NCI-H774 (cell line): ENCODE measurements at regions not wholly inside any gene's neighbourhood (a gene's known extent, or its start where the extent isn't known, plus 50 kb on each side); places are given as distances from the start of the nearest gene placed in this dataset.

Source experiments
- DNase-seq: peaks from one replicate; lab custom pipeline; 2025; lab: John Stamatoyannopoulos, UW

GRCh38 chr6:56407883-56408410 is 160.6 kb upstream of the COL21A1 start:
- DNase-seq = no peak

DNA sequence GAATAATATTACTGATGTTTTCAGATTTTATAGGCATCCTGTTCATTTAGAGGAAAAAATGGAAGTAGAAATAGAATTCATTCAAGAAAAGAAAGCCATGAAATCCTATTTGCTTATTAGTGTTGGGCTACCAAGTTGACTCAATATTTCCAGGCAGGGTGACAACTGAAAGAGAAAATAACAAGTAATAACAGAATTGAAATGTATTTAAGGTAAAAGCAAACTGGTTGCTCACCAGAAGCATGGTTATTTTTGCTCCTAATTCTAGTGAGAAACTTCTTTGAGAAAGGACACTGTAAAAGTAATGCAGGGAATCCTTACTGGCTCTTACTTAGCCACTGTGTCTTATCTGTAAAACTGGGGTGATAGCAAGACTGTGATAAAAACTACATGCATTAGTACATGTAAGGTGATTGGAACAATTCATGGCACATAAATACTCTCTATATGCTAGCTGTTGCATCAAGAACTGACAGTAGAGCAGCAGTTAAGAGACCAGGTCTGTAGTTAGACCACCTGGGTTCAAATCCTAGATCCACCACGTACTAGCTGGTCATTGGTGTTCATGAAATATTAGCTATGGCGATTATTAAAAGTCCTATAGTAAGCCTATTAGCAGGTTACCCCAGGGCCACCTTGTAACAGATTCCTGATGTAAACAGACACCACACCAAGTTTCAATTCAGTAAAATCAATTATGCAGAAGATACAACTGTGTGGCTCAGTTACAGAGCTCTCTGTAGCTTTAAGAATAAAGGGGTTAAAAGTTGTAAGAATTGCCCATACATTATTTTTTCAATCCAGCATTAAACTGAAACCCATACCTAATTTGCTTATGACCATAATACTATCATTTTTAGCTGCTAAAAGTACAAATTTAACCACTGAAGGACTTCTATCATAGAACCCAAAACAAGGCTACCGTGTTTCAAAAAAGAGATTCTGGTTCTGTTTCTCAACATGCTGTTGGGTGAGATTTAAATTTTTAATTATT is 159.2 kb upstream of the COL21A1 start:
- DNase-seq = no peak

GRCh38 chr6:56404599-56404998 is 157.2 kb upstream of the COL21A1 start:
- DNase-seq = no peak

DNA sequence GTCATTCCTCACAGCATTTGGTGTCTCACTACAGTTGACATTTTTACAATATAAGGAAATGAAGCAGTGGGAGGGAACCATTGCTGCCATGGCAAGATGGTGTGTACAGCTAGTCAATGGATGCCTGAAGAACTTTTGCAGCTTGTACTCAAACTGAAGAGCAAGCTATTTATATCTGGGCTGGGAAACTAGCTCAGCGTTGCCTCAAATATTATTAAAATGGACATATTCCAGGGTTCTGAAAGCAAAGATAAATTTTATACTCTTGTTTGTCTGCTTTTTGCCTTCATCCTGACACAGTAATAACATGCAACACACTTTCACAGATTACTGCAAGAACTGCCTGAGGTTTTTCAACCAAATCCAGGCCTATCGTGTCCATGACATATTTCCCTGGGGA is 156.4 kb upstream of the COL21A1 start:
- no peak for DNase-seq

GRCh38 chr6:56401477-56402070 is 154.2 kb upstream of the COL21A1 start:
- DNase-seq = no peak

DNA sequence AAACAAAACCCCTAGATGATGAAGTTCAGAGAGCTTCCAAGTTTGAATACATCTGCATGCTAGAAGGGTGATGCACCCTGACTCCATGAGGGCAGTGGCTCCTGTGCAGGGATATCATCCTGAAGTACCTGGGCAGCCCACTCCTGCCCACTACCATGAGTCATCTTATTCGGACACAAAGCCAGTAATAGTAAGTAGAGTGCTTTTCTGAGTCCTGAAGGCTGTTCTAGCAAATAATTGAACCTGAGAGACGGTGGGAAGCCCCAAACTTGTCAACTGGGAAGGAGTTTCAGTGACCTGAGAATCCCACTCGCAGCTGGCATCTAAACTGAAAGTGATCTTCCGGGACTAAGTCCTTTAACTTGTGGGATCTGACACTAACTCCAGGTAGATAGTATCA is 152.9 kb upstream of the COL21A1 start:
- no peak for DNase-seq

DNA sequence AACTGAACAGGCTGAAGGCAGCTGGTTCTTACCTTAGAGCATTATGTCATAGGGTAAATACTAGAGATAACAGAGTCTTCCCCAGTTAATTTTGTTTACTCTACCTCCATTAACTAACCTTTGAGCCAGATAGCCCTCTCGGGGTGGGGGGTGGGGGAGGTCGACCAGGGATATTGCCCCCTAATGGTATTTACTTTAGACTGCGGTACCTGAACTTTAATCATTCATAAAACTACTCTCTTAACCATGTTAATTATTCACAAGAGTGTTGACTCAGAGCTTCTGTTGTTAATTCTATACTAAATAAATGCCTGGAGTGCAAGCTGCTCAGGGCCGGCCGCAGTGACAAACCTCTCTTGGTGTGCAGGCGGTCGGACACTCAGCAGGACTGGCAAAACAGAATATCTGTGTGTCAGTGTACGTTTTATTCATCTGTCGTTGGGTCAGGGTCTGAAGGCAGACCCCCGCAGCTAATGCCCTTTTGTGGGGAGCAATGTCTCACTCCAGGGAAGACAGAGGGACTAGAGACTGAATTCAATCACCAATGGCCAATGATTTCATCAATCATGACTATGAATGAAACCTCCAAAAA is 152.4 kb upstream of the COL21A1 start:
- peak; percentile 60 for DNase-seq

DNA sequence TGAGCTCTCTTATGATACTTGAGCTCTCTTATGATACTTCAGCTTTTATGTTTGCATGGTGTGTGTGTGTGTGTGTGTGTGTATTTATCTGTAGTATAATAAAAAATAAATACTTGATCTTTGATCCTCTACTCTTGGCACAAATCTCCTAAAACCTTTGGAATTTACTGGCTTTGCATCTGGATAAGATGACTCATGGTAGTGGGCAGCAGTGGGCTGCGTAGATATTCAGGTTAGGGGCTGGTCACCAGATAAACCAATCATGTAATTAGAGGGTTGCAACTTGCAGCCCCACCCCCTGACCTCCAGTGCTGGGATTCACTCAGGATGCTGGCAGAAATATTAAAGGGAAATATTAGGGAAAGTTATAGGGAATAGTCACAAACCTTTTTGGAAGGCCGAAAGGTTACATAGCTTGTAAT is 151.9 kb upstream of the COL21A1 start:
- DNase-seq = no peak

DNA sequence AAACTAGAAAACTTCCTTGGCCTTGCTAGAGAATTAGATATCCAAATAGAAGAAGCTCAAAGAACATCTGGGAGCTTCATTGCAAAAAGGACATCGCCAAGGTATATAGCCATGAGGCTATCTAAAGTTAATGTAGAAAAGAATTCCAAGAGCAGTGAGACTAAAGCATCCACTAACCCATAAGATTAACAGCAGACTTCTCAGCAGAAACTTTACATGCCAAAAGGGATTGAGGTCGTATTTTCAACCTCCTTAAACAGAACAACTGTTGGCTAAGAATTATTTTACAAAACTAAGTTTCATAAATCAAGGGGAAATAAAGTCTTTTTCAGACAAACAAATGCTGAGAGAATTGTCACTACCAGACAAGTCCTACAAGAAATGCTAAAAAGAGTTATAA is 149.1 kb upstream of the COL21A1 start:
- no peak for DNase-seq

- no peak for DNase-seq
Measured at GRCh38 chr6:56393615-56394612, 146.5 kb upstream of the COL21A1 start.

DNA sequence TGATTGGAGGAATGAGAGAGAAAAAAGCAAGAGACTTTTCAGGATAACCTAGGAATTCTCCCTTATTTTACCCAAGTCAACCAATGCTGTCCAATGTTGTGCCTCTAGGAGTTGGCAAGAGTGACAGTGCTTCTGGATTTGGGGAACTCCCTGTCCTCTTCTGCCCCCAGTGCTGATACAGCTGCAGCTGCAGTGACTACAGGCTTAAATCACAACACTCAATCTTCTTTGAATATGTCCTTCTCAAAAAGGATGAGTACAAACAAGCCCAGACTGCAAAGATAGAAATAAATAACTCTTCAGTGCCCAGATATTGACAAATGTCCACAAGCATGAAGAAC is 141.0 kb upstream of the COL21A1 start:
- DNase-seq = no peak

DNA sequence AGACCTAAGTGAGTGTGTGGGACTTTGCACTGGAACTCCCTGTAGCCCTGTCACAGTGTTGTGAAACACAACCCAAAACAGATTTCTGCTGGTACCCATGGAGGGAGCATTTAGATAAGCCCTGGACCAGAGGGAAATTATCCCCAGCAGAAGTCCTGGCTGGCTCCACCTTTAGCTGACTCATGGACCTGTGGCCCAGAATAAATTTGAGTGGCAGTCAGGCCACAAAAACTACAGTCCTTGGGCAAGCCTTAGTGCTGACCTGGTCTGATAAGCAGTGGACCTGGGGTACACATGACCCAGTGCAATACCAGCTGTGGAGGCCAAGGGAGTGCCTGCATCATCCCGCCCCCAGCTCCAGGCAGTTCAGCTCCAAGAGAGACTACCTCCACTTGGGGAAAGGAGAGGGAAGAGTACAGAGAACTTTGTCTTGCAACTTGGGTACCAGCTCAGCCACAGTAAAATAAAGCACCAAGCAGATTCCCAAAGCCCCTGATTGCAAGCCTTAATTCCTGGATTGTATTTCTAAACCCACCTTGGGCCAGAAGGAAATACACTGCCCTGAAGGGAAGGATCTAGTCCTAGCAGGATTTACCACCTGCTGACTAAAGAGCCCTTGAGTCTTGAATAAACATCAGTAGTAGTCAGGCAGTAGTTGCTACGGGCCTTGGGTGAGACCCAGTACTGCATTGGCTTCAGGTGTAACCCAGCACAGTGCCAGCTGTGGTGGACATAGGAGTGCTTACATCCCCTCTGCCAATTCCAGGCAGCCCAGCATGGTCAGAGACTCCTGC is 140.4 kb upstream of the COL21A1 start:
- DNase-seq = peak; percentile 68

DNA sequence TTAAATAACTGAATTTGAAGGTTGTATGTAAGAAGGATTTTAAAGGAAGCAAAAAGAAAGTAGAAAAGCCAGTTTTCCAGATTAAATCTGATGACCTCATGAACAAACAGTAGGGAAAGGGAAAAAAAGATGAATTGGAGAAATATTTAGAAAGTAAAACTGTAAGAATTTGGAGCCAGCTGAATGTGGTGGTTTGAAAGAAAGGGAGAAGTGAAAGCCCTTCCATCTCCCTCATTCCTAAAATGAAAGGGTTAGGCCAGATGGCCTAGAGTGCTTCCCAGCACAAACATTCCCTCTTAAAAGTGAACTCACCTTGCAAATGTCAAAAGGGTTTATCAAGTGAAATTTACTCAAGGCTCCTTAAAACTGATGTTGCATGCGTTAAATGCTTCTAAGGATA is 139.3 kb upstream of the COL21A1 start:
- DNase-seq = no peak

DNA sequence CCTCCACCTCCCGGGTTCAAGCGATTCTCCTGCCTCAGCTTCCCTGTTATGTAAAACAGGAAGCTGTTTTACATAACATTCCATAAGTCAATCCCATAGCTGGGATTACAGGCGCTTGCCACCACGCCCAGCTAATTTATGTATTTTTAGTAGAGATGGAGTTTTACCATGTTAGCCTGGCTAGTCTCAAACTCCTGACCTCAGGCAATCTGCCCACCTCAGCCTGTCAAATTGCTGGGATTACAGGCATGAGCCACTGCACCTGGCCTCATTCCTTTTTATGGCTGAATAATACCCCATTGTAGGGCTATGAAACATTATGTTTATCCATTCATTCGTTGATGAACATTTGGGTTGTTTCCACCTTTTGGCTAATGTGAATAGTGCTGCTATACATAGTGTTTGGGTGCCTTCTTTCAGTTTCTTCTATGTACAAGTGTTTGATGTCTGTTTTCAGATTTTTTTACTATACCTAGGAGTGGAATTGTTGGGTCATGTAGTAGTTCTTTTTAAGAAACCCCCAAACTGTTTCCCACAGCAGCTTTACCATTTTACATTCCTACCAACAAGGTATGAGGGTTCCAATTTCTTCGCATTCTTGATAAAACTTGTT is 138.7 kb upstream of the COL21A1 start:
- no peak for DNase-seq

DNA sequence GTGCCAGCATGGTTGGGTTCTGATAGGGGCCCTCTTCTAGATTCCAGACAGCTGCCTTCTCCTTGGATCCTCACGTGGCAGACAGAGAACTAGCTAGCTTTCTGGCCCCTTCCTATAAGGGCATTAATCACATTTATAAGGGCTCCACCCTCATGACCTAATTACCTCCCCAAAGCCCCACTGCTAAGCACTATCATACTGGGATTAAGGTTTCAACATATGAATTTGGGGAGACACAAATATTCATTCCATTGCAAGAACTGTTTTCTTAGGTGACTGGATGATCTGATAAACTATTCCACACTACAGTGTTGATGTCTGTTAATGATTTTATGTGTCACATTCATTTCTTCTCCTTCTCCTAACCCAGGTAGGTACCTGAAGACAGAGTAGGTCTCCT is 135.8 kb upstream of the COL21A1 start:
- no peak for DNase-seq

DNA sequence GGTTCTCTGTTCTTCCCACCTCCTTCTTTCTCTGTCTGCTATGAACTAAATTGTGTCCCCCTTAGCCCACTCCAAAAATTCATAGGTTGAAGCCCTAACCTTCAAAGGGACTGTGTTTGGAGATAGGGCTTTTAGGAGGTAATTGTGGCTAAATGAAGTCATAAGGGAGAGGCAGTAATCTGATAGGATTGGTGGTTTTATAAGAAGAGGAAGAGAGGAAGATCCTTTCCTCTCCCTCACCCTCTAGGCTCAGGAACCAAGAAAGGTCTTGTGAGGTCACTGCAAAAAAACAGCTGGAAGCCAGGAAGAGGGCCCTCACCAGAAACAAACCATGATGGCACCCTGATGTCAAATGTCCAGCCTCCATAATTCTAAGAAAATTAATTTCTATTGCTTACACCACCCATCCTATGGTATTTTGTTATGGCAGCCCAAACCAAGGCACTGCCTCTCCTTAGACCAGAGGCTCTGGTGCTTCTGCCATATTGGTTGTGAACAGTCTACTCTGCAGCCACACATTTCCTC is 135.1 kb upstream of the COL21A1 start:
- DNase-seq = no peak

- peak; percentile 27 for DNase-seq
Measured at GRCh38 chr6:56381801-56382251, 134.4 kb upstream of the COL21A1 start.

GRCh38 chr6:56380476-56380875 is 133.1 kb upstream of the COL21A1 start:
- DNase-seq = no peak

- no peak for DNase-seq
Measured at GRCh38 chr6:56378966-56379585, 131.7 kb upstream of the COL21A1 start.

DNA sequence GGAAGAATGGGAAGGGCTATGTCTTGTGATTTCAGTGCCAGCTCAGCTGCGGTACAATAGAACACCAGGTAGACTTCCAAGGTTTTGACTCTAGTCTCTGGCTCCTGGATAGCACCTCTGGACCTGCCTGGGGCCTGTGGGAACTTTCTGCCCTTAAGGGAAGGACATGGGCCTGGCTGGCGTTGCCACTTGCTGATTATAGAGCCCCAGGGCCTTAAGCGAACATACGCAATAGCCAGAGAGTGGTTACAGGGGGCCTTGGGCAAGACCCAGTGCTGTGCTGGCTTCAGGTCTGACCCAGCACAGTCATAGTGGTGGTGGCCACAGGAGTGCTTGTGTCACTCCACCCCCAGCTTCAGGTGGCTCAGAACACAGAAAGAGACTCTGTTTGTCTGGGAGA is 131.1 kb upstream of the COL21A1 start:
- DNase-seq = no peak
